ENCODE measurements at regions not wholly inside any gene's neighbourhood (a gene's known extent, or its start where the extent isn't known, plus 50 kb on each side); places are given as distances from the start of the nearest gene placed in this dataset.

- TF ChIP-seq CTCF (IDR thresholded peaks at IDR 0.05; ENCODE audit: low read length) (no peak), EZH2 (IDR thresholded peaks at IDR 0.05; ENCODE audit: borderline replicate concordance, low read length) (no peak)
Measured at GRCh38 chr6:21284706-21285105, 308.8 kb upstream of the SOX4 start.

All from OCI-LY1 (cell line).